K562 (cell line): ENCODE measurements at regions not wholly inside any gene's neighbourhood (a gene's known extent, or its start where the extent isn't known, plus 50 kb on each side); places are given as distances from the start of the nearest gene placed in this dataset.
"Not testable (repeated sequence)": the region's sequence is repeated elsewhere in the genome, so short reads cannot be mapped to it uniquely, and the experiment has no call there.

Experiments used
- ATAC-seq: fragments of 200-7000 bp; cut with Tn5 transposase; 3 replicates; pipeline ENCODE4 v1.9.1; 2020; ENCODE audit warnings: moderate library complexity
- BruUV-seq: library from RNA; stranded (reverse); fragments of 400-500 nt; replicated peaks from 2 replicates; lab custom pipeline; 2021; lab: Mats Ljungman, UMichigan
- CTCF ChIA-PET: fragments of 300-600 bp; formaldehyde crosslinking; extraction: SDS; loops from one replicate; lab custom pipeline; 2021; ENCODE audit warnings: low intra/inter-chr PET ratio; lab: Yijun Ruan, JAX
- POLR2A ChIA-PET: fragments of 300-600, 350-650 bp; sonication (Branson Sonifier 250); formaldehyde crosslinking; extraction: SDS; loops from one replicate; lab custom pipeline; 2021; ENCODE audit warnings: antibody characterized with exemption, inconsistent platforms; lab: Yijun Ruan, JAX
- DNase-seq, 4 experiments: peaks; one replicate each; pipeline versions ENCODE4 v3.0.0 to v3.0.0-alpha.2; 2011 to 2018; ENCODE audit warnings: low spot score in 3 of 4, mixed read lengths in 3 of 4; ENCODE audit errors: extremely low read depth in 1 of 4
- FAIRE-seq: peaks from 2 replicates; lab custom pipeline; 2011; peaks lifted over from hg19 to GRCh38; lab: Jason Lieb, UNC
- H2AFZ ChIP-seq: 2 replicates; pipeline ENCODE4 v1.6.0; 2011; ENCODE audit warnings: low read depth, low read length, control low read depth, inconsistent platforms
- H3K27ac ChIP-seq: fragments of 200-600 bp; 3 replicates; pipeline ENCODE4 v1.8.0; 2011; ENCODE audit warnings: low read depth, mild to moderate bottlenecking, control low read depth, inconsistent platforms, low read length, moderate library complexity, mixed read lengths; ENCODE audit errors: extremely low read depth
- H3K27me3 ChIP-seq, 2 experiments: fragments of 300-600 bp in 1 of 2; 2 replicates in 1 of 2; 3 replicates in 1 of 2; pipeline versions ENCODE4 v1.6.0 to v1.8.0; 2011; ENCODE audit warnings: inconsistent platforms in 2 of 2, low read length in 2 of 2, mild to moderate bottlenecking in 1 of 2, mixed read lengths in 1 of 2, moderate library complexity in 1 of 2; ENCODE audit not compliant: control insufficient read depth in 2 of 2, insufficient read depth in 2 of 2
- H3K36me3 ChIP-seq: fragments of 300-600 bp; 3 replicates; pipeline ENCODE4 v1.8.0; 2011; ENCODE audit warnings: mild to moderate bottlenecking, low read length, inconsistent platforms; ENCODE audit not compliant: control insufficient read depth, insufficient read depth
- H3K4me1 ChIP-seq, 2 experiments: fragments of 200-600 bp in 1 of 2; replicated peaks in 1 of 2; 2 replicates in 1 of 2; 3 replicates in 1 of 2; pipeline versions ENCODE4 v1.5.1 to v1.8.0; 2011; ENCODE audit warnings: inconsistent platforms in 2 of 2, low read length in 2 of 2, mild to moderate bottlenecking in 1 of 2, mixed read lengths in 1 of 2, moderate library complexity in 1 of 2; ENCODE audit not compliant: control insufficient read depth in 2 of 2, insufficient read depth in 2 of 2
- H3K4me2 ChIP-seq: 2 replicates; pipeline ENCODE4 v1.6.1; 2011; ENCODE audit warnings: low read length, control low read depth, inconsistent platforms, mixed read lengths; ENCODE audit not compliant: insufficient read depth
- H3K4me3 ChIP-seq: fragments of 200-600 bp; sonication (generic), shearing (Covaris generic); 2 replicates; pipeline ENCODE4 v1.5.1; 2016; ENCODE audit warnings: control low read depth, inconsistent platforms
- H3K79me2 ChIP-seq: fragments of 200-600 bp; 3 replicates; pipeline ENCODE4 v1.8.0; 2011; ENCODE audit warnings: low read length, inconsistent platforms; ENCODE audit not compliant: control insufficient read depth, insufficient read depth
- H3K9ac ChIP-seq, 2 experiments: 2 replicates each; pipeline versions ENCODE4 v1.6.0 to v1.6.1; 2011; ENCODE audit warnings: low read depth in 2 of 2, low read length in 2 of 2, control low read depth in 1 of 2, inconsistent platforms in 1 of 2, mild to moderate bottlenecking in 1 of 2, mixed read lengths in 1 of 2; ENCODE audit not compliant: insufficient read depth in 1 of 2
- H3K9me1 ChIP-seq: one replicate; pipeline ENCODE4 v1.6.0; 2011; ENCODE audit warnings: inconsistent platforms, mild to moderate bottlenecking, low read length, moderate library complexity; ENCODE audit not compliant: control insufficient read depth, insufficient read depth
- H3K9me3 ChIP-seq: replicated peaks from 2 replicates; pipeline ENCODE4 v1.5.1; 2011; ENCODE audit warnings: low read depth, low read length, inconsistent platforms; ENCODE audit not compliant: control insufficient read depth, insufficient read depth
- H4K20me1 ChIP-seq: replicated peaks from 2 replicates; pipeline ENCODE4 v1.6.1; 2011; ENCODE audit warnings: low read length, inconsistent platforms, mixed read lengths; ENCODE audit not compliant: control insufficient read depth, insufficient read depth
- KLF10 ChIP-seq: fragments of 250-450 bp; sonication (Bioruptor Pico); IDR thresholded peaks from 2 replicates; pipeline ENCODE4 v1.6.1; 2021; ENCODE audit warnings: matching md5 sums
- RBM25 ChIP-seq: fragments of 200-400 bp; formaldehyde crosslinking; IDR thresholded peaks from 2 replicates; pipeline ENCODE4 v1.6.1; 2018; ENCODE audit warnings: low read length, low read depth, moderate library complexity; ENCODE audit not compliant: severe bottlenecking
- ZNF134 ChIP-seq: fragments of 250-450 bp; sonication (Bioruptor Pico); conservative IDR thresholded peaks from 2 replicates; pipeline ENCODE4 v1.4.0; 2020
- ZNF146 ChIP-seq: IDR thresholded peaks from one replicate; pipeline ENCODE4 v1.6.1; 2018; ENCODE audit warnings: missing compliant biosample characterization; ENCODE audit not compliant: unreplicated experiment
- ZNF197 ChIP-seq: fragments of 200-800 bp; sonication (Bioruptor generic); IDR thresholded peaks from 2 replicates; pipeline ENCODE4 v1.6.1; 2016; ENCODE audit warnings: low read depth, missing genetic modification characterization, missing compliant biosample characterization
- ZNF232 ChIP-seq: sonication (generic); formaldehyde crosslinking; IDR thresholded peaks from 2 replicates; pipeline ENCODE4 v1.8.0; 2022; ENCODE audit warnings: mild to moderate bottlenecking, missing genetic modification reagents
- ZNF668 ChIP-seq: fragments of 250-450 bp; sonication (Bioruptor Pico); IDR thresholded peaks from 2 replicates; pipeline ENCODE4 v1.8.0; 2022; ENCODE audit warnings: mild to moderate bottlenecking, inconsistent platforms
- WGBS: fragments of 100-300 bp; shearing (Covaris generic); methylation state at CpG from one replicate; pipeline ENCODE4 v1.1.6; 2016; ENCODE audit warnings: low coverage, mixed read lengths; ENCODE audit not compliant: insufficient coverage; ENCODE audit errors: missing lambda C conversion rate; 5-methylcytosine and 5-hydroxymethylcytosine counted together
- in situ Hi-C: fragments of 300-500 bp; cut with MboI; formaldehyde crosslinking; loops from 4 replicates; pipeline ENCODE4 v1.15.0; 2018; ENCODE audit warnings: inconsistent platforms, mixed read lengths
- intact Hi-C: fragments of 100-400 bp; cut with micrococcal nuclease; formaldehyde crosslinking; loops from 2 replicates; pipeline ENCODE4 v1.14.2; 2022

DNA sequence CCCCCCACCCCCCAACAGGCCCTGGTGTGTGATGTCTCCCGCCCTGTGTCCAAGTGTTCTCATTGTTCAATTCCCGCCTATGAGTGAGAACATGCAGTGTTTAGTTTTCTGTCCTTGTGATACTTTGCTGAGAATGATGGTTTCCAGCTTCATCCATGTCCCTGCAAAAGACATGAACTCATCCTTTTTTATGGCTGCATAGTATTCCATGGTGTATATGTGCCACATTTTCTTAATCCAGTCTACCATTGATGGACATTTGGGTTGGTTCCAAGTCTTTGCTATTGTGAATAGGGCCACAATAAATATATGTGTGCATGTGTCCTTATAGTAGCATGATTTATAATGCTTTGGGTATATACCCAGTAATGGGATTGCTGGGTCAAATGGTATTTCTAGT is 54.0 kb downstream of the ZCCHC13 start:
- FAIRE-seq, DNase-seq, H3K27me3 ChIP-seq, H3K4me3 ChIP-seq, H3K27ac ChIP-seq, H3K4me1 ChIP-seq, H3K4me2 ChIP-seq, H3K9ac ChIP-seq, intact Hi-C loops, H3K79me2 ChIP-seq, in situ Hi-C loops, BruUV-seq, H3K9me3 ChIP-seq, ATAC-seq, CTCF ChIA-PET, H2AFZ ChIP-seq, H3K9me1 ChIP-seq, H4K20me1 ChIP-seq, H3K36me3 ChIP-seq, POLR2A ChIA-PET: not testable (repeated sequence)
- peak; percentile 21 for TF ChIP-seq ZNF146 (CRISPR knock-in tag)
- 16% methylated on average over 2 of the region's 2 CpGs for WGBS

DNA sequence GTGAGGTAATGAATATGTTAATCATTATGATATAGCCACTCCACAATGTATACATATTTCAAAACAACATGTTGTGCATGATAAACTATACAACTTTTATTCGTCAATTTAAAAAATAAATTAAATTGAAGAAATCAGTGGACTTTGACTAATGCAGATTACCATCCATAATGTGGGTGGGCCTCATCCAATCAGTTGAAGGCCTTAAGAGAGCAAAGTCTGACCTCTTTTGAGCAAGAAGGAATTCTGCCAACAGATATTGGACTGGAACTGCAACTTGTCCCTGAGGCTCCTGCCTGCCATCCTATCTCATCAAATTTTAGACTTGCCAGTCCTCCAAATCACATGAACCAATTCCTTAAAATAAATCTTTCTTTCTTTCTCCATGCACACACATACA is 57.4 kb upstream of the SLC16A2 start:
- Histone ChIP-seq H3K36me3 (no peaks in the 10 kb centered on the region), H3K27ac (no peak overlapping the region)
- CTCF ChIA-PET = no interaction called here

More for the DNA sequence above, 57.4 kb upstream of the SLC16A2 start:
- H3K9me1 ChIP-seq = no peaks in the 10 kb centered on the region
- no peak for FAIRE-seq
- H3K4me1 ChIP-seq = no peaks in the 10 kb centered on the region
- intact Hi-C loops = no loop called here
- H3K27me3 ChIP-seq = no peaks in the 10 kb centered on the region
- TF ChIP-seq ZNF134 = peak; percentile 93
- peak; percentile 31 for TF ChIP-seq RBM25
- TF ChIP-seq ZNF197 (CRISPR knock-in tag) = no peak
- no peak for TF ChIP-seq ZNF668 (CRISPR knock-in tag)
- TF ChIP-seq KLF10 (CRISPR knock-in tag) = no peak
- no peak for TF ChIP-seq ZNF232 (CRISPR knock-in tag)
- no peaks in the 10 kb centered on the region for H3K79me2 ChIP-seq
- no peak overlapping the region for H3K4me2 ChIP-seq
- ATAC-seq = no peak
- H3K4me3 ChIP-seq = no peak overlapping the region
- in situ Hi-C loops = no loop called here
- H4K20me1 ChIP-seq = no peaks in the 10 kb centered on the region
- no peak overlapping the region for H3K9ac ChIP-seq
- DNase-seq = no peak
- POLR2A ChIA-PET = no interaction called here
- no TSS peak for BruUV-seq
- no peaks in the 10 kb centered on the region for H3K9me3 ChIP-seq
- H2AFZ ChIP-seq = no peak overlapping the region
- 0% methylated on average over 1 of the region's 1 CpG for WGBS
